D721Med (cell line): ENCODE measurements at regions not wholly inside any gene's neighbourhood (a gene's known extent, or its start where the extent isn't known, plus 50 kb on each side); places are given as distances from the start of the nearest gene placed in this dataset.
"Not testable (repeated sequence)": the region's sequence is repeated elsewhere in the genome, so short reads cannot be mapped to it uniquely, and the experiment has no call there.

Experiments
- DNase-seq: peaks from one replicate; pipeline ENCODE4 v3.0.0; 2011; ENCODE audit warnings: low spot score; ENCODE audit not compliant: insufficient read length
- FAIRE-seq: peaks from 2 replicates; lab custom pipeline; 2011; peaks lifted over from hg19 to GRCh38; lab: Jason Lieb, UNC
- CTCF ChIP-seq: IDR thresholded peaks from 2 replicates; pipeline ENCODE4 v1.5.1; 2012; ENCODE audit warnings: mild to moderate bottlenecking, control low read depth; ENCODE audit not compliant: insufficient read depth; ENCODE audit errors: missing control alignments

GRCh38 chr3:145698250-145698649, 462.7 kb downstream of the PLOD2 start:
- no peak for TF ChIP-seq CTCF
- no peak for FAIRE-seq
- DNase-seq, result no peak

- FAIRE-seq (no peak), DNase-seq (no peak)
- peak; percentile 18 for TF ChIP-seq CTCF
Observed at GRCh38 chr3:145698749-145699148, 462.2 kb downstream of the PLOD2 start.

- DNase-seq (no peak), FAIRE-seq (no peak)
Observed at GRCh38 chr3:145704020-145704419, 457.0 kb downstream of the PLOD2 start.

GRCh38 chr3:145709779-145710178, 451.2 kb downstream of the PLOD2 start:
- not testable (repeated sequence) for DNase-seq, FAIRE-seq

More at GRCh38 chr3:145704020-145704419, 457.0 kb downstream of the PLOD2 start:
- TF ChIP-seq CTCF, result no peak

- FAIRE-seq (no peak), DNase-seq (no peak)
- TF ChIP-seq CTCF, result no peak
Observed at GRCh38 chr3:145716519-145716918, 444.5 kb downstream of the PLOD2 start.

- DNase-seq, result no peak
- TF ChIP-seq CTCF, result no peak
- no peak for FAIRE-seq
Observed at GRCh38 chr3:145719114-145719513, 441.9 kb downstream of the PLOD2 start.

GRCh38 chr3:145721273-145721805, 439.6 kb downstream of the PLOD2 start:
- no peak for TF ChIP-seq CTCF
- DNase-seq, result no peak
- no peak for FAIRE-seq

- FAIRE-seq (peak; percentile 38), DNase-seq (no peak)
- TF ChIP-seq CTCF, result no peak
Observed at GRCh38 chr3:145721815-145722214, 439.2 kb downstream of the PLOD2 start.
